ENCODE measurements at regions not wholly inside any gene's neighbourhood (a gene's known extent, or its start where the extent isn't known, plus 50 kb on each side); places are given as distances from the start of the nearest gene placed in this dataset.

DNA sequence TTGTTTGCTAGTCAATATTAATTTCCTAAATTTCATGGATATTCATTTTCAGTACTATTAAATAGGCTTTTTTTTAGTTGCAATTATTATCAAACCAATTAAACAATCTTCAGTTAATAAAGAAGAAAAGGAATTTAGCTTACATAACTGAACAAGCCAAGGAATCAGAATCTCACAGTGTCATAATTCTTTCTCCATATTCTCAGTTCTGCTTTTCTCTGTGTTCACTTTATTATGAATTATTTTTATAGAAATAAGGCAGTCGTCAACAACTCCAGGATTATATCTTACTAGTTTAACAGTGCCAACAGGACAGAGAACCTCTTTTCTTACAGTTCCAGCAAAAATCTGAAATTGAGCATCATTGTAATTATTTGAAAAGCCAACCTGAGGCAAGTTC, 221.7 kb downstream of the CGGBP1 start:
- TF ChIP-seq POLR2A (IDR thresholded peaks at IDR 0.05; ENCODE audit: low read depth, low read length), result no peak
- no peak for TF ChIP-seq POLR2AphosphoS5 (IDR thresholded peaks at IDR 0.05; ENCODE audit: low read depth, low read length)
